Immature natural killer cell (primary cell): ENCODE measurements at regions not wholly inside any gene's neighbourhood (a gene's known extent, or its start where the extent isn't known, plus 50 kb on each side); places are given as distances from the start of the nearest gene placed in this dataset.
"Not testable (repeated sequence)": the region's sequence is repeated elsewhere in the genome, so short reads cannot be mapped to it uniquely, and the experiment has no call there.

ENCODE experiments used
- DNase-seq, 3 donors: peaks; one replicate each; pipeline ENCODE4 v3.0.0; 2022; ENCODE audit warnings: mixed read lengths in 1 of 3
- H3K27ac Mint-ChIP-seq, 6 donors: one replicate each; pipeline ENCODE4 v1.8.0; 2020; ENCODE audit warnings: mixed read lengths in 6 of 6, mild to moderate bottlenecking in 5 of 6, inconsistent platforms in 4 of 6, moderate library complexity in 3 of 6
- H3K27me3 Mint-ChIP-seq, 3 donors: one replicate each; pipeline ENCODE4 v1.8.0; 2020 to 2021; ENCODE audit warnings: low read depth in 3 of 3, mild to moderate bottlenecking in 3 of 3, mixed read lengths in 3 of 3, moderate library complexity in 3 of 3, inconsistent platforms in 1 of 3
- H3K36me3 Mint-ChIP-seq, 3 donors: one replicate each; pipeline ENCODE4 v1.8.0; 2020; ENCODE audit warnings: mixed read lengths in 3 of 3, inconsistent platforms in 2 of 3, mild to moderate bottlenecking in 2 of 3
- H3K4me1 Mint-ChIP-seq, 2 donors: one replicate each; pipeline ENCODE4 v1.8.0; 2020; ENCODE audit warnings: inconsistent platforms in 2 of 2, mild to moderate bottlenecking in 2 of 2, mixed read lengths in 2 of 2, moderate library complexity in 1 of 2
- H3K4me3 Mint-ChIP-seq, 5 donors: one replicate each; pipeline ENCODE4 v1.8.0; 2020; ENCODE audit warnings: mild to moderate bottlenecking in 5 of 5, mixed read lengths in 5 of 5, inconsistent platforms in 3 of 5, moderate library complexity in 3 of 5
- H3K9me3 Mint-ChIP-seq, 6 donors: one replicate each; pipeline ENCODE4 v1.8.0; 2020; ENCODE audit warnings: mild to moderate bottlenecking in 6 of 6, mixed read lengths in 6 of 6, inconsistent platforms in 4 of 6, moderate library complexity in 3 of 6

DNA sequence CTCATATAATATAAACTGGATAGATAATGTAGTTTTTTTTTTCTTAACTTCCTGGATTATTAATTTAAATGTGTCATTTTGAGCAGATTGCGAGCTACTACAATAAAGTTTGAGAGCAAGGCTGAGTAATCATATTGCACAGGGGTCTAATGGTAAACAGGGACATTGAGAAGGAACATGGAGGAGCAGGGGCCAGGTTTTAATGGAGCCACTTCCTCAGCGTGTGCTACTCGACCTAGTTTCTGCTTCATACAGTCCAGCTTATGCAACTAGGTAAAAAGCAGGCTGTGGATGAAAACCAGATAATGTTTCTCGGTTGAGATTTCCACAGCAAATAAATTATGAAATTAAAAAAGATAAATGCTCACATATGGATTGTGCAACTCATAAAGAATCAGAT lies 1915.7 kb upstream of the CELF4 start:
- no peak overlapping the region for H3K27ac Mint-ChIP-seq
- no peaks in the 10 kb centered on the region for H3K36me3 Mint-ChIP-seq
- no peaks in the 10 kb centered on the region for H3K4me1 Mint-ChIP-seq
- H3K4me3 Mint-ChIP-seq = no peak overlapping the region
- no peak for DNase-seq
- H3K27me3 Mint-ChIP-seq = no peaks in the 10 kb centered on the region
- H3K9me3 Mint-ChIP-seq = peaks cover 2 to 18% (median 4%) of the 10 kb centered on the region in 6 donors

DNA sequence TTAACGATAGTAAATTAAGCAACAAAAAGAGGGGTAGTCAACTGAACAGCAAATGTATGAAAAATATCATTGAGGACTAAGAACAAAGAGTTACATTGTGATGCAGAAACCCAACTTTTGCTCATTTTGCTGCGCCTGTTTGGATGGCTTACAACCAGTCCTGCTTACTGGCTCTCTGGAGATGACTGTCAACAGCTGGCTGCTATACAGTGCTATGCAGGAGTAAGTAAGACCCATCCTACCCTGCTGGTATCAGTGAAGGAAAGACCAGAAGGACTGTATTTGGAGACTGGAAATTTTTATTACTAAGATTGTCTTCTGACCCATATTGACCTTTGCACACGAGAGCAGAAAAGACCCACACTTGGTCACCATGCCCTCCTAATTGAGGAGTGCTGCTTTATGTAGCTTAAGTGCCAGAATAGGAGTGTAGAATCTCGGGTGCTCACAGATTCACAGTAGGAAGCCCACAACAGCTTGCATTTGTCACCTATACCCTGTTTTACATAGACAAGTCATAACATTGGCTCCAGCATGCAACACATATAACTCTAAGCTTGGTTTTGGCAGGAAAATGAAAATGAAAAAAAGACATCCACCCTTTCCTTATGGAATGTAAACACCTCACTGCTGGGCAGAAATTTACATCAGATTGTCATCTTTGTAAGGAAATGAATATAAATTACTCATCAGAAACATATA lies 1915.0 kb upstream of the CELF4 start:
- Mint-ChIP-seq H3K4me3 (no peak overlapping the region), H3K4me1 (no peaks in the 10 kb centered on the region), H3K9me3 (peaks cover 0 to 18% (median 3%) of the 10 kb centered on the region in 6 donors), H3K27me3 (no peaks in the 10 kb centered on the region), H3K27ac (no peak overlapping the region), H3K36me3 (no peaks in the 10 kb centered on the region)
- no peak for DNase-seq

DNA sequence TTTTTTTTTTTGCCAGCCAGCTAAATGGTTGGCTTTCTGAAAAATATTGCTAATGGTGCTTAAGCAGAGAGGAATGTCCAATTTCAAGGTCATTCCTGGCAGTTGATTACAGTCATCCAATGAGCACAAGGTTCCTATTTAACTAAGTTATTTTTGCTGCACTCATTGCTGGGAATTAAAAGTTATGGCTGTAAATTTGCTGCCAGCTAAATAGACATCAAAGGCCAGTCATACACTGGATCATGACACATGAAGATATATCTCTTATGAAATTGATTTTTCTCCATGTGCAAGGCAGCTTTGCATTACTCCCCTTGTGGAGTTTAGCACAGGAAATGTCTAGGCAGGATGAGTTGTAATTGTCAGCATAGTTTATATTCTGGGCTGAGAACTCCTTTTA lies 1898.4 kb upstream of the CELF4 start:
- DNase-seq = no peak
- Mint-ChIP-seq H3K27me3 (peaks cover 0 to 1% (median 0%) of the 10 kb centered on the region in 3 donors), H3K27ac (no peak overlapping the region), H3K4me1 (no peaks in the 10 kb centered on the region), H3K36me3 (peaks cover 0 to 3% (median 0%) of the 10 kb centered on the region in 3 donors), H3K4me3 (no peak overlapping the region), H3K9me3 (peaks cover 3 to 20% (median 5%) of the 10 kb centered on the region in 6 donors)

DNA sequence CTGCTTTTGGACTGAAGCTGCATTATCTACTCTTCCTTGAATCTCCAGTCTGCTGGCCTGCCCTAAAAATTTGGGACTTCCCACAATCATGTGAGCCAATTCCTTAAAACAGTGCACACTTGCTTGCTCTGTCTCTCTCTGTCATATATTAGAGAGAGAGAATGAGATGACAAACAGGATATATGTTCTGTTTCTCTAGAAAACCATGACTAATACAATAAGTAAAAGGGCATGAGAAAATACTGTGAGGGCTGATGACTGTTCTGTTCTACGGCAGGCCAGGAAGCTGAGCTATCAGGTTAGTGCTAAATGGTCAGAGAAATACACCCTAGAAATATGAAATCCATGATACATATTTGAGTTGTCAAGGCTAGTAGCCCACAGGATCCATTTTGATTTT lies 1896.8 kb upstream of the CELF4 start:
- peaks cover 4 to 14% (median 6%) of the 10 kb centered on the region in 6 donors for H3K9me3 Mint-ChIP-seq
- no peak for DNase-seq
- H3K36me3 Mint-ChIP-seq = peaks cover 0 to 3% (median 0%) of the 10 kb centered on the region in 3 donors
- H3K4me3 Mint-ChIP-seq = no peak overlapping the region
- no peak overlapping the region for H3K27ac Mint-ChIP-seq
- peaks cover 0 to 1% (median 0%) of the 10 kb centered on the region in 3 donors for H3K27me3 Mint-ChIP-seq
- H3K4me1 Mint-ChIP-seq = no peaks in the 10 kb centered on the region

DNA sequence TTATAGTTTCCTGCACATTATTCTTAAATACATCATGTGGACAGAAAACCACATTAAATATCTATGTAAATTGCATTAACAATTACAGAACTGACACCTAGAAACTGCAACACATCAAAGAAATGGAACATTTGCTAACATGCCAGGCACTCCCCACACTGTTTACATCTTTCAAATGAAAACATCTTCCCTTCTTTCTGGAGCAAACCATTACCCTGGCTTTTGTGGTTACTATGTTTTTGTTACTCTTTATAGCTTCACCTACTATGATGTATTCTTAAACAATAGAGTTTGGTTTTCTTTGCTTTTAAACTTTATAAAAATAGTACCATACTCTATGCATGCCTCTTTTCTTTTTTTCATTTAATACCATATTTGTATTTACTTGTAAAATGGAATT lies 1894.5 kb upstream of the CELF4 start:
- DNase-seq = no peak
- peaks cover 0 to 3% (median 0%) of the 10 kb centered on the region in 3 donors for H3K36me3 Mint-ChIP-seq
- no peak overlapping the region for H3K27ac Mint-ChIP-seq
- peaks cover 0 to under 1% (median 0%) of the 10 kb centered on the region in 3 donors for H3K27me3 Mint-ChIP-seq
- H3K9me3 Mint-ChIP-seq = peaks cover 2 to 17% (median 5%) of the 10 kb centered on the region in 6 donors
- H3K4me1 Mint-ChIP-seq = no peaks in the 10 kb centered on the region
- no peak overlapping the region for H3K4me3 Mint-ChIP-seq

DNA sequence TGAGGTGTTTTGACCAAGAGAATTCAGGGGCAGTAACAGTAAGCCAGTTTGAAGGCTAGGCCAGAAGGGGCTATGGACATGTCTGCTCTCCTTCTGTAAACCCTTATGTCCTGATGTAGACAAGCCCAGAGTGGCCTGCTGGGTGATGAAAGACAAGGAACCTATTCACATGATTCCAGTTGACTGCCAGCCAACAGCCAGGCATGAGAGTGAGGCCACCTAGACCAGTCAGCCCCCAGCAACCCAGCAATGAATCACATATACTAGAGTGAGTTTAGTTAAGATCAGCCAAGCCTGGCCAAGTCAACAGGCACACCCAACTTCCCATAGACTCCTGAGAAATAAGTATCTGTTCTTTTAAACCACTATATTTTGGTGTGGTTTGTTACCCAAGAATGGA lies 1889.7 kb upstream of the CELF4 start:
- no peak overlapping the region for H3K4me3 Mint-ChIP-seq
- H3K36me3 Mint-ChIP-seq = no peaks in the 10 kb centered on the region
- H3K27ac Mint-ChIP-seq = no peak overlapping the region
- peaks cover 5 to 13% of the 10 kb centered on the region in 2 donors for H3K4me1 Mint-ChIP-seq
- H3K9me3 Mint-ChIP-seq = peaks cover 0 to 19% (median 6%) of the 10 kb centered on the region in 6 donors
- no peak for DNase-seq
- H3K27me3 Mint-ChIP-seq = peaks cover 0 to 2% (median 0%) of the 10 kb centered on the region in 3 donors

DNA sequence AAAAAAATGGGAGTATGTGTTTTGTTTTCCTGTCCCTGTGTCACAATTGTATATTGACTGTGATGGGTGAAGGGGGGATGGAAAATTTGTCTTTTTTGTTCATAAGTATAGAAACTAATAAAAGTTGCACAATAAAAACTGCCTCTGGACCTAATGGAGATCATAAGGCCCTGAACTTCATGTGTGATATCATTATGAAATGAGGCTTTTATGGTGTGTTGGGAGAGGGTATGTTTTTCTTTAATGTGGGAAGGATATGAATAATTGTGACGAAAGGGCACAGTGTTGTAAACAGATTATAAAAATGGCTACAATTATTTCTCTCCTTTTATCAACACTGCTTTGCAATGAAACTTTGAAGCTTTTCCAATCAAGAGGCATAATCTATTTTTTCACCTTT lies 1889.3 kb upstream of the CELF4 start:
- Mint-ChIP-seq H3K9me3 (peaks cover 0 to 19% (median 6%) of the 10 kb centered on the region in 6 donors), H3K27me3 (peaks cover 0 to 2% (median 0%) of the 10 kb centered on the region in 3 donors), H3K4me3 (no peak overlapping the region), H3K36me3 (no peaks in the 10 kb centered on the region), H3K4me1 (peaks cover 5 to 13% of the 10 kb centered on the region in 2 donors), H3K27ac (no peak overlapping the region)
- no peak for DNase-seq

DNA sequence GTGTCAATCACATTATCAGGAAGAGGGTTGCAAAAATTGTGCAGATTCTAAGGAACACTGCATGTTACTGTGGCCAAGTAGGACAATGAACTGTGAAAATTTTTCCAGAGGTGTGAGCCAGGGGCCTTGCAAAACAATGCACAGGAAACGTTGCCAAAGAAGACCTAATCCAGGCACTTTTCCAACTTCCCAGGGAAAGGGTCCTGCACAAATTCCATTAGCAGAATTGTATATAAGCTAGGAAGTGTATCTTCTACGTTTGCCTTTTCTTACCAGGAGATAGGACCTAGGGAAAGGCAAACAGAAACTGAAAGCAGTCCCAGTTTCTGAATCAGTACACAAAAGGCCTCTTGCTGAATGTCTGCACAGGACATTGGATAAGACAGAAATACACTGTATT lies 1888.3 kb upstream of the CELF4 start:
- Mint-ChIP-seq H3K27me3 (peaks cover 0 to 2% (median 0%) of the 10 kb centered on the region in 3 donors), H3K9me3 (peaks cover 0 to 19% (median 6%) of the 10 kb centered on the region in 6 donors), H3K4me3 (peak overlapping the region in 2 of 5 donors; percentile 15 to 51), H3K36me3 (no peaks in the 10 kb centered on the region), H3K4me1 (peaks cover 5 to 13% of the 10 kb centered on the region in 2 donors), H3K27ac (peak overlapping the region in 2 of 6 donors; percentile 0 to 19)
- no peak for DNase-seq

DNA sequence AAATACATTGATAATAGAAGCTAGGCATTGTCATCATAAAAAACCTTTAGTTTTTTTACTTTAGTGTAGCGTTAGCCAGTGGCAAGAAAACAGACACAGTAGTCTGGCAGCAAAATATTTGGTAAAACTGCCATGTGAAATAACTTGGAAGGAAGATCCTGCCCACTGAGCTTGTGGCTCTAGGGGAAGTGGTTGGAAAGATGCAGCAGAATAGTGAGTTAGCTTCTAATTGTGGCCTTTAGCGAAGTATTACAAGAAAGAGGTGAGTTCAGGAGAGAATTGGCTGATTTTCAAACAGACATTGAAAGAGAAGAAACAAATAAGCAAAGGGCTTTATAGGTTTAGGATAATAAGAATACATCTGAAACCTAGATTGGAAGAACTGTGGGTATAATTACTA lies 1887.8 kb upstream of the CELF4 start:
- DNase-seq = no peak
- Mint-ChIP-seq H3K27ac (peak overlapping the region in 2 of 6 donors; percentile 0 to 19), H3K4me1 (peaks cover 5 to 13% of the 10 kb centered on the region in 2 donors), H3K27me3 (peaks cover 0 to 2% (median 0%) of the 10 kb centered on the region in 3 donors), H3K9me3 (peaks cover 0 to 19% (median 2%) of the 10 kb centered on the region in 6 donors), H3K36me3 (no peaks in the 10 kb centered on the region), H3K4me3 (peak overlapping the region in 2 of 5 donors; percentile 8 to 51)

DNA sequence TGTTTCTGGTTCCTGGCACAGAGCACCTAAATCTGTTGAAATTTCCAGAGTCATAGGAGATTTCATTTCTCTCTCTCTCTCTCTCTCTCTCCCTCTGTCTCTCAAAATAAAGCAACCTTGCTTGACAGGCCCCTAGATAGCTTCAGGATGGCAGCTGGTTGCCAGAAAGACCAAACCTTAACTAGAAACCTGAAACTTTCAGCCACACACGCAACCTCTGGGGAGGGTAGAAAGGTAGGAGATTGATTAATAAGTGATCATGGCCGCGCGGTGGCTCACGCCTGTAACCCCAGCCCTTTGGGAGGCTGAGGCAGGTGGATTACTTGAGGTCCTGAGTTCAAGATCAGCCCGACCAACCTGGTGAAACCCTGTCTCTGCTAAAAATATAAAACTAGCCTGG lies 1885.4 kb upstream of the CELF4 start:
- H3K27me3 Mint-ChIP-seq = peaks cover 0 to 2% (median 0%) of the 10 kb centered on the region in 3 donors
- H3K27ac Mint-ChIP-seq = no peak overlapping the region
- no peak for DNase-seq
- peaks cover 2 to 21% (median 7%) of the 10 kb centered on the region in 6 donors for H3K9me3 Mint-ChIP-seq
- peaks cover 5 to 13% of the 10 kb centered on the region in 2 donors for H3K4me1 Mint-ChIP-seq
- no peaks in the 10 kb centered on the region for H3K36me3 Mint-ChIP-seq
- no peak overlapping the region for H3K4me3 Mint-ChIP-seq

DNA sequence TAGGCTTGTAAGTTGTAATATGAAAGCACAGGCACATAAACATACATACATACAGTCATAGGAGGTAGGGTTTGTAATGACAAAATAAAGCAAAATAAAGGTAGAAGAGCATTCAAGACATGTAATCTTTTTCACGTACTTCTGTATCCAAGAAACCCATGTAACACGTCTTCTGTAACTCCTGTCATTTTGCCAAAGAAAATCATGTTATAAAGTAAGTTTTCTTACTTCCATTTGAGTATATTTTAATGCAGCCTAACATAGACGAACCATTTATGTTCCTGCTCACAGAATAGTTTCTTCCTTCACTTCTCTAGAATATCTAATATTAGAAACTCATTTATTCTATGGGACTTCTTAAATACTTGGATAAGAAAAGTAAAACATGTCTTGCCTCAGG lies 1884.0 kb upstream of the CELF4 start:
- Mint-ChIP-seq H3K4me3 (no peak overlapping the region), H3K36me3 (no peaks in the 10 kb centered on the region), H3K9me3 (peaks cover 6 to 22% (median 8%) of the 10 kb centered on the region in 6 donors), H3K4me1 (peaks cover 11 to 25% of the 10 kb centered on the region in 2 donors), H3K27ac (no peak overlapping the region), H3K27me3 (peaks cover 0 to 2% (median 0%) of the 10 kb centered on the region in 3 donors)
- no peak for DNase-seq

DNA sequence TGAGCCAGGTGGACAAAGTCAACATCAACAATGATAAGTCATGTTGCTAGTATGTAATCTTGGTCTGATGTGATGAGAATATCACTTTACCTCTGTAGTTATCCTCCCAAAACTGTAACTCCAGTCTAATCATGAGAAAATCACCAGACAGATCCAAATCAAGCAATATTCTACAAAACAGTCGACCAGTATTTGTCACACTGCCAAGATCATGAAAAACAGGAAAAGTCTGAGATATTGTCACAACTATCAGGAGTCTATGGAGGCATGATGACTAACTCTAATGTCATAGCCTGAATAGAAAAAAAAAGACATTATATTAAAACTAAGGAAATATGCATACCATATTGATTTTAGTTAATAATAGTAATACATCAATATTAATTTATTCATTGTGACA lies 1883.3 kb upstream of the CELF4 start:
- peaks cover 0 to 2% (median 0%) of the 10 kb centered on the region in 3 donors for H3K27me3 Mint-ChIP-seq
- H3K4me3 Mint-ChIP-seq = no peak overlapping the region
- no peak overlapping the region for H3K27ac Mint-ChIP-seq
- H3K9me3 Mint-ChIP-seq = peaks cover 6 to 26% (median 9%) of the 10 kb centered on the region in 6 donors
- no peaks in the 10 kb centered on the region for H3K36me3 Mint-ChIP-seq
- H3K4me1 Mint-ChIP-seq = peaks cover 11 to 27% of the 10 kb centered on the region in 2 donors
- no peak for DNase-seq

DNA sequence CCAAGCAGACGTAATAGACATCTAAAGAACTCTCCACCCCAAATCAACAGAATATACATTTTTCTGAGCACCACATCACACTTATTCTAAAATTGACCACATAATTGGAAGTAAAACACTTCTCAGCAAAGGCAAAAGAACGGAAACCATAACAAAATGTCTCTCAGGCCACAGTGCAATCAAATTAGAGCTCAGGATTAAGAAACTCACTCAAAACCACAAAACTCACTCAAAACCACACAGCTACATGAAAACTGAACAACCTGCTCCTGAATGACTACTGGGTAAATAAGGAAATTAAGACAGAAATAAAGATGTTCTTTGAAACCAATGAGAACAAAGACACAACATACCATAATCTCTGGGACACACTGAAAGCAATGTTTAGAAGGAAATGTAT lies 1879.4 kb upstream of the CELF4 start:
- H3K9me3 Mint-ChIP-seq = peaks cover 6 to 22% (median 7%) of the 10 kb centered on the region in 6 donors
- not testable (repeated sequence) for H3K27me3 Mint-ChIP-seq, H3K36me3 Mint-ChIP-seq
- peaks cover 6 to 22% of the 10 kb centered on the region in 2 donors for H3K4me1 Mint-ChIP-seq
- peak overlapping the region in 2 of 6 donors; percentile 43 to 44 for H3K27ac Mint-ChIP-seq
- peak overlapping the region in 3 of 5 donors; percentile 9 to 28 (median 14) for H3K4me3 Mint-ChIP-seq
- peak in 2 of 3 donors; percentile 1 to 7 for DNase-seq

DNA sequence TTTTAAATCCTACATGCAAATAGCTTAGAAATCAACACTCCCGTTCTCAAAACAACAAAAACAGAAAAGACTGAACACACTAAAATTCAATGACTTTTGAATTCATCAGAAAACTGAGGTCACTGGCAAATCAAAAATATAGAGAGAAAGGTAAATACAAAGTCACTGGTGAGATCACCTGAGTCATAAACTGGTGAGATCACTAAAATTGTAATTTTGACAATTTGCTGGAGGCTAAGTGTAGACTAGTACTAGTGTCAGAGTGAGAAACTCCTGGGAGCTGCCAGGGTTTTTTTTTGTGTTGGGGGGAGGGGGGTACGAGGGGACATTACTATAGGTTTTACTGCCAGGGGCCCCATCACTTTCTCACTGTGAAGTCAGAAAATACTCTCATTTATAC lies 1876.0 kb upstream of the CELF4 start:
- DNase-seq = no peak
- Mint-ChIP-seq H3K27ac (no peak overlapping the region), H3K36me3 (peaks cover 0 to 5% (median 0%) of the 10 kb centered on the region in 3 donors), H3K27me3 (no peaks in the 10 kb centered on the region), H3K4me3 (no peak overlapping the region), H3K4me1 (peaks cover 6 to 29% of the 10 kb centered on the region in 2 donors), H3K9me3 (peaks cover 3 to 37% (median 13%) of the 10 kb centered on the region in 6 donors)
